Kidney epithelial cell (primary cell): ENCODE measurements at regions not wholly inside any gene's neighbourhood (a gene's known extent, or its start where the extent isn't known, plus 50 kb on each side); places are given as distances from the start of the nearest gene placed in this dataset.

Experiments used
- DNase-seq: peaks from one replicate; pipeline ENCODE4 v3.0.0-alpha.2; 2010; ENCODE audit warnings: low read depth
- H3K27me3 ChIP-seq: 2 replicates; pipeline ENCODE4 v1.6.0; 2011; ENCODE audit warnings: low read length; ENCODE audit not compliant: control insufficient read depth, insufficient read depth
- H3K36me3 ChIP-seq: 2 replicates; pipeline ENCODE4 v1.5.1; 2011; ENCODE audit warnings: low read length; ENCODE audit not compliant: control insufficient read depth, insufficient read depth
- H3K4me3 ChIP-seq: 2 replicates; pipeline ENCODE4 v1.5.1; 2011; ENCODE audit warnings: low read depth, mild to moderate bottlenecking, control low read depth, low read length
- CTCF ChIP-seq: IDR thresholded peaks from 2 replicates; pipeline ENCODE4 v1.5.1; 2011; ENCODE audit warnings: mild to moderate bottlenecking, moderate library complexity, low read length, control low read depth, inconsistent platforms; ENCODE audit not compliant: insufficient read depth, poor library complexity, severe bottlenecking

GRCh38 chr9:91027005-91027404, 225.4 kb downstream of the SYK start:
- DNase-seq: no peak
- no peak overlapping the region for H3K4me3 ChIP-seq
- no peaks in the 10 kb centered on the region for H3K36me3 ChIP-seq
- TF ChIP-seq CTCF: no peak
- no peaks in the 10 kb centered on the region for H3K27me3 ChIP-seq

- H3K4me3 ChIP-seq: no peak overlapping the region
- no peak for TF ChIP-seq CTCF
- DNase-seq: no peak
- no peaks in the 10 kb centered on the region for H3K27me3 ChIP-seq
- H3K36me3 ChIP-seq: no peaks in the 10 kb centered on the region
These were observed 226.7 kb downstream of the SYK start for GRCh38 chr9:91028166-91028827.

- H3K4me3 ChIP-seq: no peak overlapping the region
- no peaks in the 10 kb centered on the region for H3K36me3 ChIP-seq
- no peak for DNase-seq
- H3K27me3 ChIP-seq: no peaks in the 10 kb centered on the region
- no peak for TF ChIP-seq CTCF
These were observed 228.2 kb downstream of the SYK start for GRCh38 chr9:91029650-91030361.

GRCh38 chr9:91032121-91032531, 230.5 kb downstream of the SYK start:
- TF ChIP-seq CTCF: no peak
- no peaks in the 10 kb centered on the region for H3K27me3 ChIP-seq

GRCh38 chr9:91033270-91033669, 231.7 kb downstream of the SYK start:
- Histone ChIP-seq H3K4me3 (no peak overlapping the region), H3K27me3 (no peaks in the 10 kb centered on the region), H3K36me3 (no peaks in the 10 kb centered on the region)
- TF ChIP-seq CTCF: no peak
- no peak for DNase-seq

More at GRCh38 chr9:91032121-91032531, 230.5 kb downstream of the SYK start:
- no peaks in the 10 kb centered on the region for H3K36me3 ChIP-seq
- DNase-seq: no peak
- no peak overlapping the region for H3K4me3 ChIP-seq
